Ishikawa (cell line): ENCODE measurements at regions not wholly inside any gene's neighbourhood (a gene's known extent, or its start where the extent isn't known, plus 50 kb on each side); places are given as distances from the start of the nearest gene placed in this dataset.

Experiments
- CEBPB ChIP-seq: IDR thresholded peaks from 2 replicates; pipeline ENCODE4 v1.6.1; 2012
- CREB1 ChIP-seq: IDR thresholded peaks from 2 replicates; pipeline ENCODE4 v1.6.1; 2012; ENCODE audit warnings: low read depth
- EGR1 ChIP-seq: IDR thresholded peaks from 2 replicates; pipeline ENCODE4 v1.6.1; 2012
- EP300 ChIP-seq: IDR thresholded peaks from 2 replicates; pipeline ENCODE4 v1.6.1; 2012; ENCODE audit warnings: borderline replicate concordance
- FOXM1 ChIP-seq: IDR thresholded peaks from 2 replicates; pipeline ENCODE4 v1.6.1; 2012; ENCODE audit warnings: low read depth, borderline replicate concordance
- NFIC ChIP-seq: IDR thresholded peaks from 2 replicates; pipeline ENCODE4 v1.6.1; 2012
- RAD21 ChIP-seq: IDR thresholded peaks from 2 replicates; pipeline ENCODE4 v1.6.1; 2012; ENCODE audit warnings: low read depth
- REST ChIP-seq: IDR thresholded peaks from 2 replicates; pipeline ENCODE4 v1.6.1; 2012; ENCODE audit warnings: low read depth, mild to moderate bottlenecking
- TAF1 ChIP-seq: IDR thresholded peaks from 2 replicates; pipeline ENCODE4 v1.6.1; 2012; ENCODE audit warnings: low read depth, mild to moderate bottlenecking
- TCF12 ChIP-seq: IDR thresholded peaks from 2 replicates; pipeline ENCODE4 v1.6.1; 2012; ENCODE audit warnings: low read depth
- TEAD4 ChIP-seq: IDR thresholded peaks from 2 replicates; pipeline ENCODE4 v1.6.1; 2012
- YY1 ChIP-seq: IDR thresholded peaks from 2 replicates; pipeline ENCODE4 v1.6.1; 2012; ENCODE audit warnings: low read depth
- ZBTB7A ChIP-seq: IDR thresholded peaks from 2 replicates; pipeline ENCODE4 v1.6.1; 2012; ENCODE audit warnings: low read depth
- TF ChIP-seq, protein P1 (sequence below): IDR thresholded peaks from 2 replicates; pipeline ENCODE4 v1.6.1; 2012
- TF ChIP-seq, protein P2 (sequence below): IDR thresholded peaks from 2 replicates; pipeline ENCODE4 v1.6.1; 2012

GRCh38 chr10:26355241-26355640 is 82.9 kb upstream of the APBB1IP start:
- TF ChIP-seq REST (no peak), RAD21 (no peak), YY1 (no peak)

- TF ChIP-seq TAF1 (no peak), FOXM1 (no peak), EP300 (no peak), RAD21 (no peak), ZBTB7A (no peak), TCF12 (no peak), TEAD4 (no peak), EGR1 (no peak)
- TF ChIP-seq, protein P1, sequence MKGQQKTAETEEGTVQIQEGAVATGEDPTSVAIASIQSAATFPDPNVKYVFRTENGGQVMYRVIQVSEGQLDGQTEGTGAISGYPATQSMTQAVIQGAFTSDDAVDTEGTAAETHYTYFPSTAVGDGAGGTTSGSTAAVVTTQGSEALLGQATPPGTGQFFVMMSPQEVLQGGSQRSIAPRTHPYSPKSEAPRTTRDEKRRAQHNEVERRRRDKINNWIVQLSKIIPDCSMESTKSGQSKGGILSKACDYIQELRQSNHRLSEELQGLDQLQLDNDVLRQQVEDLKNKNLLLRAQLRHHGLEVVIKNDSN: no peak
- TF ChIP-seq, protein P2, sequence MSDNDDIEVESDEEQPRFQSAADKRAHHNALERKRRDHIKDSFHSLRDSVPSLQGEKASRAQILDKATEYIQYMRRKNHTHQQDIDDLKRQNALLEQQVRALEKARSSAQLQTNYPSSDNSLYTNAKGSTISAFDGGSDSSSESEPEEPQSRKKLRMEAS: no peak
These were observed 80.9 kb upstream of the APBB1IP start for GRCh38 chr10:26357203-26357602.

GRCh38 chr10:26358071-26358470 is 80.1 kb upstream of the APBB1IP start:
- TF ChIP-seq, protein P2: no peak
- TF ChIP-seq TAF1: no peak
- no peak for TF ChIP-seq FOXM1
- TF ChIP-seq TCF12: no peak
- TF ChIP-seq EGR1: no peak
- TF ChIP-seq EP300: no peak

DNA sequence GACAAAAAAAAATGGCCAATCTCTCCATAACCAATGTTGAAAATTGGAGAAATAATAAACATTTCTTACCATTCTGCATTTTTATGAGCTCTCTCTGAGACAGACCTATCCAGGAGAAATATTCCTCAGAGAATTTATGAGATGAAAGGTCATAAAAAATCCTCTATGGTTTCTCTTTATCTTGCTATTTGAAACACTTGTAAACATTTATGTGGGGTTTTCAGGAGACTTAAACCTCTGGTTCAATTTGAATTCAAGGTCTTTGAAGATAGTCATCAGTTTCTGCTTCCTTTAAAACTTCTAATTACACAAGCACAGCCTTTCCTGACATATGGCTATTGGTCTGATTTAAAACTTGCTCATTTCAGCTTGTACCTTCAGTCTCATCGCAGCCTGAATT is 78.5 kb upstream of the APBB1IP start:
- TF ChIP-seq REST (no peak), EGR1 (no peak), CREB1 (no peak), TAF1 (no peak), TCF12 (no peak), EP300 (no peak), FOXM1 (no peak), TEAD4 (no peak), CEBPB (no peak), NFIC (no peak), RAD21 (no peak), ZBTB7A (no peak)
- TF ChIP-seq, protein P1: no peak
- TF ChIP-seq, protein P2: no peak

DNA sequence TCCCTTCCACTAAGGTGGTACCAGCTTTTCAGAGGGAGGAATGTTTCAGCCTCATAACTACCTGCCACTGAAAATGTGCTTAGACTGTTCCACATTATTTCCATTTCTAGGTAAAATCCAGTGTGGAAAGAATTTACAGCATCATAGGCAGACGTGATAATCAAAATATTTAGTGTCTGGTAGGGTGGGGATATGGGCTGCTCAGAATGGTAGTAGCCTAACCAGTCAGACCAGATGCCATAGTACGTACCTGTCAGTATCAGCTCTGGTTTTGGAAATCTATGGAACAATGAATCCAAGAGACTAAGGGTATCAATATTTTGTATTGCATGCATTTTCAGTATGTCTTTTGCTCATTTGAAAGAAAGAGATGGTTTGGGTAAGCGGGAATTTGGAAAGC is 76.8 kb upstream of the APBB1IP start:
- TF ChIP-seq YY1: no peak
- TF ChIP-seq NFIC: no peak

DNA sequence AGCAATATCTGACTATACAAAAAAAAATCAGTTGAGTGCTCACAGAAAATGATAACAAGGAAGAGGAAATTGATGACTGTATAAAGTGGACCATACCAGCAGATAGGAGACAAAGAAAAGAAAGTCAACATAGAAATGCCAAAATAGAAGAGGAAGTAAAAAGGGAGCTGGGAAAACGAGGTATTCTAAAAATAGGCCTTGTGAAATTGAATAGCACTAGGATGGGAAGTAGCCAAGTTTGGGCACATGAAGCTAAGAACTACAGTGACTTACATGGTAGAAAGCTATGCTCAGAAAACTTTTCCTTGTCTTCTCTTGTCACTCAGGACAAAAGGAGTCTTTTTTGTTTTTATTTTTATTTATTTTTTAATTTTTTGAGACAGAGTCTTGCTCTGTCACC is 76.2 kb upstream of the APBB1IP start:
- TF ChIP-seq EGR1 (no peak), RAD21 (no peak), TAF1 (no peak), FOXM1 (no peak), CREB1 (no peak), ZBTB7A (no peak), TCF12 (no peak), NFIC (no peak), EP300 (no peak), REST (no peak), TEAD4 (no peak), CEBPB (no peak), YY1 (no peak)
- TF ChIP-seq, protein P2: no peak
- TF ChIP-seq, protein P1: no peak
